ENCODE measurements at regions not wholly inside any gene's neighbourhood (a gene's known extent, or its start where the extent isn't known, plus 50 kb on each side); places are given as distances from the start of the nearest gene placed in this dataset.

DNA sequence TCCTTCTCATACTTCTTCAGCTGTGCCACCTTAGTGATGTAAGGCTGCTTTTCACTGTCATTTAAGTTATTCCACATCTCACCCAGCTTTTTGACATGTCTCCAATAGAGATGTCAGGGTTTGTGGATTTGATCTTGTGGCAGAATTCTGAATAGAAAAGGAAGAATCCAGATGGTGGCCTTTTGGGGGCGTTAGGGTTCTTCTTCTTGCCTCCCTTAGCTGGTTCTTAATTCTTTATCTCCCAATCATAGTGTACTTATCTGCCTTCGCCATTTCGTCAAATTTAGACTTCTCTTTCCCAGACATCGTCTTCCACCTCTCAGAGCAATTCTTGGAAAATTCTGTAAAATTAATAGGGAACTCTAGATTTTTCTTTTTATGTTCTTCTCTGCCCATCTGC lies 422.9 kb downstream of the GJA1 start (continued):
- TF ChIP-seq, protein P1, sequence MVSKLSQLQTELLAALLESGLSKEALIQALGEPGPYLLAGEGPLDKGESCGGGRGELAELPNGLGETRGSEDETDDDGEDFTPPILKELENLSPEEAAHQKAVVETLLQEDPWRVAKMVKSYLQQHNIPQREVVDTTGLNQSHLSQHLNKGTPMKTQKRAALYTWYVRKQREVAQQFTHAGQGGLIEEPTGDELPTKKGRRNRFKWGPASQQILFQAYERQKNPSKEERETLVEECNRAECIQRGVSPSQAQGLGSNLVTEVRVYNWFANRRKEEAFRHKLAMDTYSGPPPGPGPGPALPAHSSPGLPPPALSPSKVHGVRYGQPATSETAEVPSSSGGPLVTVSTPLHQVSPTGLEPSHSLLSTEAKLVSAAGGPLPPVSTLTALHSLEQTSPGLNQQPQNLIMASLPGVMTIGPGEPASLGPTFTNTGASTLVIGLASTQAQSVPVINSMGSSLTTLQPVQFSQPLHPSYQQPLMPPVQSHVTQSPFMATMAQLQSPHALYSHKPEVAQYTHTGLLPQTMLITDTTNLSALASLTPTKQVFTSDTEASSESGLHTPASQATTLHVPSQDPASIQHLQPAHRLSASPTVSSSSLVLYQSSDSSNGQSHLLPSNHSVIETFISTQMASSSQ (IDR thresholded peaks at IDR 0.05; ENCODE audit: low read depth) = no peak
- TF ChIP-seq, protein P1 (CRISPR knock-in tag; IDR thresholded peaks at IDR 0.05; ENCODE audit: borderline replicate concordance) = no peak
- TF ChIP-seq ZNF251 (CRISPR knock-in tag; IDR thresholded peaks at IDR 0.05) = no peak
- TF ChIP-seq SMC3 (IDR thresholded peaks at IDR 0.05; ENCODE audit: low read length) = no peak
- TF ChIP-seq DR1 (CRISPR knock-in tag; IDR thresholded peaks at IDR 0.05) = no peak

DNA sequence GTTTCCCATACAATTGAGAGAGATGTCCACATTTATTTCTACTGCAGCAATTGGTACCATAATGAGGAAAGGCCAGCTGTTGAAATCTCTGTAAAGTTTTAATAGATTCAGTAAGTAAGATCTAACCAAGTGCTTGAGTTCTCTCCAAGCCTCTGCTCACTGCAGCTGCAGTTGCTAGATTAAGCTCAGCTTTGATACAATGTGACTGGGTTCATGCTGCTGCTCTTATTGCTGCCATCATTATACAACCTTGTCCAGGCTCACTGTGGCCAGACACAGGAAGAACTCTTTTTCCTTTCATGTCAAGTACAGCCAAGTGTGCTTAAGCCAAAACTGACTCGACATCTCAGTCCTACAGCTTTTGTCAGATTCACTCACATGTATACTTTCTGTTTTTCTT lies 423.5 kb downstream of the GJA1 start:
- no TSS peak for BruUV-seq (replicated peaks)
- H3K27me3 ChIP-seq (ENCODE audit: control insufficient read depth in 1 of 2, insufficient read depth in 2 of 2, low read length in 2 of 2) = no peaks in the 10 kb centered on the region
- no peak for ATAC-seq
- in situ Hi-C loops (cut with HindIII; ENCODE audit: extremely low pct_ligation_motif_present, low pct_unique_long_range_greater_than_20kb) = no loop called here
- H3K4me3 ChIP-seq (replicated peaks in 1 of 3; ENCODE audit: insufficient read depth in 1 of 3, low read depth in 2 of 3, low read length in 3 of 3) = no peak overlapping the region
- intact Hi-C loops (cut with micrococcal nuclease; ENCODE audit: unreplicated experiment) = no loop called here
- H4K20me1 ChIP-seq (ENCODE audit: insufficient read depth, low read length) = no peaks in the 10 kb centered on the region
- H3K79me2 ChIP-seq (ENCODE audit: insufficient read depth, low read length) = no peaks in the 10 kb centered on the region
- POLR2A ChIA-PET = no interaction called here
- H3K9ac ChIP-seq (ENCODE audit: insufficient read depth, low read depth, low read length) = no peak overlapping the region
- no peak overlapping the region for H3K27ac ChIP-seq (ENCODE audit: extremely low read length, insufficient read depth, low read length)
- DNase-seq (ENCODE audit: low spot score) = no peak
- no peak for FAIRE-seq
- CTCF ChIA-PET (ENCODE audit: low intra/inter-chr PET ratio, low total read pairs) = no interaction called here
- H3K36me3 ChIP-seq (replicated peaks in 1 of 2; ENCODE audit: control insufficient read depth in 1 of 2, insufficient read depth in 2 of 2, low read length in 2 of 2) = no peaks in the 10 kb centered on the region
- H3K4me1 ChIP-seq (ENCODE audit: insufficient read depth, low read length) = no peaks in the 10 kb centered on the region
- H2AFZ ChIP-seq (ENCODE audit: low read length) = no peak overlapping the region
- WGBS (ENCODE audit: low lambda C conversion rate) = 0% methylated on average over 1 of the region's 1 CpG
- no peaks in the 10 kb centered on the region for H3K9me3 ChIP-seq (ENCODE audit: low read length)
- H3K4me2 ChIP-seq (ENCODE audit: low read depth, low read length) = no peak overlapping the region
- no peak for TF ChIP-seq ZNF746 (CRISPR knock-in tag; IDR thresholded peaks at IDR 0.05)
- no peak for TF ChIP-seq PHF20 (CRISPR knock-in tag; IDR thresholded peaks at IDR 0.05)
- TF ChIP-seq, protein P2, sequence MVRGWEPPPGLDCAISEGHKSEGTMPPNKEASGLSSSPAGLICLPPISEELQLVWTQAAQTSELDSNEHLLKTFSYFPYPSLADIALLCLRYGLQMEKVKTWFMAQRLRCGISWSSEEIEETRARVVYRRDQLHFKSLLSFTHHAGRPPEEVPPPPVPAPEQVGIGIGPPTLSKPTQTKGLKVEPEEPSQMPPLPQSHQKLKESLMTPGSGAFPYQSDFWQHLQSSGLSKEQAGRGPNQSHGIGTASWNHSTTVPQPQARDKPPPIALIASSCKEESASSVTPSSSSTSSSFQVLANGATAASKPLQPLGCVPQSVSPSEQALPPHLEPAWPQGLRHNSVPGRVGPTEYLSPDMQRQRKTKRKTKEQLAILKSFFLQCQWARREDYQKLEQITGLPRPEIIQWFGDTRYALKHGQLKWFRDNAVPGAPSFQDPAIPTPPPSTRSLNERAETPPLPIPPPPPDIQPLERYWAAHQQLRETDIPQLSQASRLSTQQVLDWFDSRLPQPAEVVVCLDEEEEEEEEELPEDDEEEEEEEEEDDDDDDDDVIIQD (CRISPR knock-in tag; IDR thresholded peaks at IDR 0.05; ENCODE audit: low read depth) = no peak
- TF ChIP-seq SCMH1 (CRISPR knock-in tag; IDR thresholded peaks at IDR 0.05; ENCODE audit: borderline replicate concordance) = no peak
- no peak for TF ChIP-seq ZC3H4 (CRISPR knock-in tag; IDR thresholded peaks at IDR 0.05; ENCODE audit: borderline replicate concordance)
- TF ChIP-seq LCORL (IDR thresholded peaks at IDR 0.05) = no peak
- TF ChIP-seq LCORL (CRISPR knock-in tag; IDR thresholded peaks at IDR 0.05) = no peak
- no peak for TF ChIP-seq HNRNPL (IDR thresholded peaks at IDR 0.05; ENCODE audit: low read depth, low read length)
- no peak for TF ChIP-seq SMARCC2 (IDR thresholded peaks at IDR 0.05)
- no peak for TF ChIP-seq ZNF160 (CRISPR knock-in tag; IDR thresholded peaks at IDR 0.05)
- no peak for TF ChIP-seq KMT2A (CRISPR knock-in tag; IDR thresholded peaks at IDR 0.05)
- no peak for TF ChIP-seq GATA4 (IDR thresholded peaks at IDR 0.05; ENCODE audit: borderline replicate concordance, low read depth)
- no peak for TF ChIP-seq ZNF225 (CRISPR knock-in tag; IDR thresholded peaks at IDR 0.05)
- no peak for TF ChIP-seq ZFP90 (CRISPR knock-in tag; IDR thresholded peaks at IDR 0.05; ENCODE audit: borderline replicate concordance)
